Right hindlimb (tissue), 1 donor: ENCODE measurements at regions not wholly inside any gene's neighbourhood (a gene's known extent, or its start where the extent isn't known, plus 50 kb on each side); places are given as distances from the start of the nearest gene placed in this dataset.

Source experiments
- DNase-seq: peaks from one replicate; pipeline ENCODE4 v3.0.0-alpha.2; 2018

DNA sequence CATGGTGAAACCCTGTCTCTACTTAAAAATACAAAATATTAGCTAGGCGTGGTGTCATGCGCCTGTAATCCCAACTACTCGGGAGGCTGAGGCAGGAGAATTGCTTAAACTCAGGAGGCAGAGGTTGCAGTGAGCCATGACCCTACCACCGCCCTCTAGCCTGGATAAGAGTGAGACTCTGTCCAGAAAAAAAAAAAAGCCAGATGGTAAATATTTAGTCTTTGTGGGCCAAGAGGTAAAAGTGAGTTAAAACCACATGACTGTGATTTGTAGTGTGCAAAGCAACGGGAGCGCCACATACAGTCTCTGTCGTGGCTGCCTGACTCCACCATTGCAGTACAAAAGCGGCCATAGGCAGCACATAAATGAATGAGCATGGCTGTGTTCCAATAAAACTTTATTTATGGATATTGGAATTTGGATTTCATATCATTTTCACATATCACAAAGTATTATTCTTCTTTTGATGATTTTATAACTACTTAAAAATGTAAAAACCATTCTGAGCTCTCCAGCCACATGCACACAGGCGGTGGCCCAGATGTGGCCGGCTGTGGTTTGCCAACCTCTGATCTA lies 51.8 kb upstream of the CASZ1 start:
- DNase-seq: no peak

DNA sequence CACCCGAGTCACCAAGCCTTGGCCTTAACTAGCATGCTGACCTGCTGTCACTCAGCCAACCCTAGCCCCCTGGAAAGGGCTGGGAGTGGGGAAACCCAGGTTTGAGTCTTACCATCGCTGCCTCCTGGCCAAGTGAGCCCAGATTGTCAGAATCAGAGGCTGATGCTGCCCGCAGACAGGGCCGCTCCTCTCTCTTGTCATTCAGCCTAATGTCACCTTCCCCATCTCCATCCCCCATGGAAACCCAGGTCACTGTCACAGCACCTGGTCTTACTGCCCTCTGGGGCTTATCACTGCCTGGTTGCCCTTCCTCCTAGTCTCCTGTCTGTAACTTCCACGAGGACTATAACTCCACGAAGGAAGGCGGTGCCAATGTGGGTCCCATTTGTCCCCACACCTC lies 53.6 kb upstream of the CASZ1 start:
- DNase-seq: no peak

- no peak for DNase-seq
Measured at GRCh38 chr1:10851024-10852013, 54.9 kb upstream of the CASZ1 start.

DNA sequence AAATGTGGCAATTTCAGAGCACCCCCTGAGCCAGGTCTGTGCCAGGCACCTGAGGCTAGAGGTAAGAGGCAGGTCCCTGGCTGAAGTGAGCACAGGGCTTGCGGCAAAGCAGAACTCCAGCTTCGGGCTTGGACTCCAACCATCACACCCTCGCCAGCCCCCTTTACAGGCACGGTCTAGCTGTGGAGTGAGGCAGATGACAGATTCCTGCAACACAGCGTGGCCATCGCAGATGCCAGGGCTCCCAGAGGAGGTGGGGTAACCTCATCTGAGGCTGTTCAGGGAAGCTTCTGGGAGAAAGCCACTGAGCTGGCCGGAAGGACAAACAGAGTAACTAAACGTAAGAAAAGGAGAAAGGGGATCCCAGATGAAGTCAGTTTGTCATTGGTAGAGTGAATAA lies 55.6 kb upstream of the CASZ1 start:
- DNase-seq: no peak

- DNase-seq: no peak
Measured at GRCh38 chr1:10852486-10852885, 56.0 kb upstream of the CASZ1 start.

DNA sequence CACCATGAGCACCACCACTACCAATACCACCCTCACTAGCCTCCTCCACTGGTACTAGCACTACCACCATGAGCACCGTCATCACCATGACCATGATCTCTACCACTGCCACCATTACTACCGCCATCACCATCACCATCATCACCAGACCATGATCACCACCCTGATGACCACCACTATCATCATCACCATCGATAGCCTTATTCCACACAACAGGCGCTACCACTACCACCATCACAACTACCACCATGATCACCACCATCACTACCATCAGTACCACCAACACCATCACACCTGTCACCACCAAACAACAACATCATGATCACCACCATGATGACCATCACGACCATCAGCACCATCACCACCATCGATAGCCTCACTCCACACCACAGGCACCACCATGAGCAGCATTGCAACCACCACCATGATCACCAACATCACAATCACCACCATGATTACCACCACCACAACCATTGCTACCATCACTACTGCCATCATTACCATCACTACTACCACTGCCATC lies 56.6 kb upstream of the CASZ1 start:
- no peak for DNase-seq

DNA sequence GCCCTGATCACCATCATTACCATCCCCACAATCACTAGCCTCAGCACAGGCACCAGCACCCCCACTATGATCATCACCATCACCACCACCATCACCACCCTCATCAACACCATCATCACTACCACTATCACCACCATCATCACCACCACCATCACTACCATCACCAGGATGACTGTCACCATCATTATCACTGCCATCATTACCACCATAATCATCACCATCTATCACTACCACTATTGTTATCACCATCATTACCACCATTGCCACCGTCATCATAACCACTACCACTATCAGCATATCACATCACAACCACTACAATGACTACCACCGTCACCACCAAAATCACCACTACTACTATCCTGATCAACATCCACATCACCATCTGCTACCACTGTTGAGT lies 57.3 kb upstream of the CASZ1 start:
- DNase-seq: no peak

DNA sequence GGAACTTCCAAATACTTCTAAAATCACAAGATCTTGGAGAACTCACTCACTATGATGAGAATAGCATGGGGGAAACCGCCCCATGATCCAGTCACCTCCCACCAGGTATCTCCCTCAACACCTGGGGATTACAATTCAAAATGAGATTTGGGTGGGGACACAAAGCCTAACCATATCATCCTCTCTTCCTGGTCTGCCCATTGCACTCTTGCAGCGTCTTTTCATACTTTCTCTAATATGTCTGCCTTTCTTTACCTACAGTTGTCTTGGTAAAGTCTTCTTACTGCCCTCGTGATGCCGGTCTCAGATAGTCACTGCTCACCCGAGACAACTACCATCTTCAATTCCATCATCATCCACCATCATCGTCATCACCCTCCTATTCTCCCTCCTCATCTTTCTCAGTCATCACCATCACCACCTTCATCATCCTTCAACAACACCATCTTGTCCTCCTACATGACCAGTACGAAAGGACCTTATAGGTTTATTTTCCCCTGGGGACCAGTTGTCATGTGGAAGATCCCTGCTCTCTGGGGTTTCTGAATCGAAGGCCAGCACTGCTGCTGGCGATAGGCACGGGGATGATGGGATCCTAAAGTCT lies 58.5 kb upstream of the CASZ1 start:
- no peak for DNase-seq

DNA sequence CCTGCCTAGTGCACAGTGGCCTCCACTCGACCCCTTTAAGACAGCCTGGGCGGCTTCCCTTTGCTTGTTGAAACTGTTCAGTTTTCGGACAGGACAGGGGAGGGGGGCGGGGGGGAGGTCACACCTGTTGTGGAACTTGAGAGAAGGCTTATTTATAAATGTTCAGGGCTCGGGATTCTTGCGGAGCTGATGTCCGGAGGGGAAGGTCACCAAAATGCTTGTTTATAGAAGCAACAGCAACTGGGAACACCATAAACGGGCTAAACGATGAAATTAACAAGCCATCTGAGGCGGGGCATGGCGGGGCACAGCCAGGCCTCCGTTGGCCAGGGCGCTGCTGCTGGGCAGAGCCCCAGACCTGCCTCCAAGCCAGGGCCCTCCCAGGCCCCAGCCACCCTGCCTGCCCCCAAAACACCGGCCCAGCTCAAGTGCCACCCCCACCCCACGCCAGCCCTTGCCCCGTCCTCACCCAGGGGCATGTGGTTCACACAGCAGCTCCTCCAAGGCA lies 59.8 kb upstream of the CASZ1 start:
- DNase-seq: peak; percentile 50

DNA sequence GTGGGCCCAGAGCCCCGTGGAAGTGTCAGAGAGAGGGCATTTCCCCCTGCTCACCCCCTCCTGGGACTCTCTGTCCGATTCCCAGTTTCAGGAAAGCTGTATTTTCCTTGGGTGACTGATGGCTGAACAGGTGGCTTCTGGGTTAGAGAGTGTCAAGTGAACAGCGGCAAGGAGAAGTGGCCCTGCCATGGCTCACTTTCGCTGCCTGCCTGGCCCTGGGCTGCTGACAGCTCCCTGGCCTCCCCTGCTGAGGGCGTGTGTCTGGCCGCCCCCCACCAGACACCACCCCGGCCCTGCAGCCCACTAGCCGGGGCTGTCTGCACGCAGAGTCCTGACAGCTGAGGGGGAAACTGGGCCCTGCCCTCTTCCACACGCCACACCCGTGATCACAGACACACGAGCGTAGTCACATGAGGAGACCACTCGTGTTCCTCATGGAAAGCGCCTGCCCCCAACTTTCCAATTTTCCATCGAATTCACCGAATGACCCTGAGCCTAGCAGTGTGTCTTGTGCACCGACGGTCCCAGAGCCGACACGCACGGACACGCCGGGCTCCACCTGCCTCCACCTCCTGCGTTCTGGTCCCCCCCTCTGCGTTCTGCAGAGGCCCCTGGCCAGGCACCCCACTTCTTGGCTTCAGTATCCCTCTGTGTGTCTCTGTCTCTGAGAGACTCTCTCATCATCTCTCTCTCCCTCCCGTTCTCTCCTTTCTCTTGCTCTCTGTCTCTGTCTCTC lies 60.6 kb upstream of the CASZ1 start:
- peak; percentile 38 for DNase-seq

GRCh38 chr1:10857687-10858086 lies 61.2 kb upstream of the CASZ1 start:
- DNase-seq: no peak

DNA sequence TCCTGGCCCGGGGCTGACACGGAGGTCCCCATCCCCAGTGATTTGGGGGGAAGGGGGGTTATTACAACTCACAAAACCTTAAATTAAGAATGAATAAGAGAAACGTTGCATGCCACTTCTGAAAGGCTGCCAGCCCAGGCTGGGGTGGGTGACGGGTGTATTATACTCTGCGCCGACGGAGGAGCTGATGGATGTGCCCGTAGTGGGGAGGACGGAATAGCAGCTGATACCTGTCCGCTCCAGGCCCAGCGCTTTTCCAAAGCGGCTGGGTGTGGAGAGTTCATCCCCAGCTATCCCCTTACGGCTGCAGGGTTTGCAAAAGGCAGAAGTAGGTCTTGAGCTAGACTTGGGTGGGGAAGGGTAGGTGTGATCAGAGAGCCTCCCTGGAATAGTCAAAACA lies 63.8 kb upstream of the CASZ1 start:
- DNase-seq: no peak

- no peak for DNase-seq
Measured at GRCh38 chr1:10860682-10861081, 64.2 kb upstream of the CASZ1 start.

GRCh38 chr1:10861822-10862221 lies 65.4 kb upstream of the CASZ1 start:
- DNase-seq: no peak

GRCh38 chr1:10862743-10863335 lies 66.4 kb upstream of the CASZ1 start:
- DNase-seq: no peak

GRCh38 chr1:10863886-10864285 lies 67.4 kb upstream of the CASZ1 start:
- DNase-seq: no peak

DNA sequence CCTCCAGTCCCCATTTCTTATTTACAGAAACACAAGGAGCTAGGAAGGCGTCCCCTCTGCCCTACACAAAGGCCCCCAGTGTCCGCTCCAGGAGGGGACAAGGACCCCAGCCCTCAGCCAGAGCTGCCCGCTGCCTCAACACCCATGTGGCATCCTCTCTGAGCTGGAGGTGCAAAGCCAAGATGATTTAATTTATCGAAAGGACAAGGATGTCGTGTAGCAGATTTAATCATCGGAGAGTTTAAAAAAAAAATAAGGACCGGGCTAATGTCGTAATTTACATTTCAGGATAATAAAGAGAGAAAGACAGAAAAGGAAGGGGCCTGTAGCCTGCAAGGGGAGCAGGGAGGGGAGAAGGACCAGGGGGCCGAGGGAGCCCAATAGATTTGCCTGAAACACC lies 68.3 kb upstream of the CASZ1 start:
- DNase-seq: no peak

DNA sequence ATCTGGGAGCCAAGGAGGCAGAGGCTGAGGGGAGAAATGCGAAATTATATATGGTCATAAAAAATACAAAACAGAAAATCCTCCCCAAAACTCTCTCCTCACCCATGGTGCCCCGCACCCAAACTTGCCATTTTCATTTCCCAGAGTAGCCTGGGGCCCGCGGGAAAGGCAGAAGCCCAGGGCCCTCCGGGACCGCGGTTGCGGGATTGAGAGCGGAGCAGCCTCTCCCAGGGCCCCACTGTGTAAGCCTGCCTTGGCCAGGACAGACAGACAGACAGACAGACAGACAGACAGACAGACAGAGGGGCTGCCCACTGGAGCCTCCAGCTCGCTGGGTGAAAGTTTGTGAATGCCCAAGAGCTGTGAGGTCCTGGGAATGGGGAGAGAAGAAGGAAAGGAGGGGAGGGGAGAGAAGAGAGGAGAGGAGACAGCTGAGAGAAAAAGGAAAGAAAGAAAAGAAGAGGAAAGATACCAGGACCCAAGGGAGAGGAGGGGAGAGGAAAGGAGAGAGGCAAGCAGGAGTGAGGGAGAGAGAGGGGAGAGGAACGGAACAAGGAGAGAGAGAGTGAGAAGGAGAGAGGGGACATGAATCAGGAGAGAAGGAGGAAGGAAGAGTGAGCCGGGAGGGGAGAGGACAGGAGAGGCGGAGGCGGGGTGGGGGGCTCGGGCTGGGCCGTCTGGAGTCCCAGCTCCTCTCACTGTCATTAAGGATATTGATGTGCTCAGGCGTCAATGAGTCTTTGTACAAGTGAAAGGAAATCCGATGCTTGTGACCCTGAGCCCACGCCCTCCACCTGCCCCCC lies 69.3 kb upstream of the CASZ1 start:
- no peak for DNase-seq

- peak; percentile 58 for DNase-seq
Measured at GRCh38 chr1:10866321-10867093, 70.1 kb upstream of the CASZ1 start.

- peak; percentile 71 for DNase-seq
Measured at GRCh38 chr1:10867138-10867721, 70.8 kb upstream of the CASZ1 start.
